WERI-Rb-1 (cell line): ENCODE measurements at regions not wholly inside any gene's neighbourhood (a gene's known extent, or its start where the extent isn't known, plus 50 kb on each side); places are given as distances from the start of the nearest gene placed in this dataset.
"Not testable (repeated sequence)": the region's sequence is repeated elsewhere in the genome, so short reads cannot be mapped to it uniquely, and the experiment has no call there.

Source experiments
- DNase-seq: peaks from one replicate; pipeline ENCODE4 v3.0.0-alpha.2; 2020
- H3K27ac ChIP-seq: fragments of 250-450 bp; sonication (Bioruptor Pico); 2 replicates; pipeline ENCODE4 v1.5.1; 2020; ENCODE audit warnings: mild to moderate bottlenecking, moderate library complexity
- H3K27me3 ChIP-seq: fragments of 250-450 bp; sonication (Bioruptor Pico); 2 replicates; pipeline ENCODE4 v1.5.1; 2021; ENCODE audit warnings: mild to moderate bottlenecking, low read depth, moderate library complexity; ENCODE audit not compliant: insufficient read depth, severe bottlenecking
- H3K36me3 ChIP-seq: fragments of 250-450 bp; sonication (Bioruptor Pico); 2 replicates; pipeline ENCODE4 v1.5.1; 2020; ENCODE audit warnings: mild to moderate bottlenecking, moderate library complexity
- H3K4me3 ChIP-seq: 2 replicates; pipeline ENCODE4 v1.5.1; 2011; ENCODE audit warnings: low read depth, mild to moderate bottlenecking, control low read depth, low read length
- H3K9me3 ChIP-seq: fragments of 250-450 bp; sonication (Bioruptor Pico); 2 replicates; pipeline ENCODE4 v1.5.1; 2021; ENCODE audit warnings: mild to moderate bottlenecking, moderate library complexity; ENCODE audit not compliant: severe bottlenecking
- CTCF ChIP-seq: IDR thresholded peaks from 2 replicates; pipeline ENCODE4 v1.5.1; 2011; ENCODE audit warnings: low read depth, mild to moderate bottlenecking, control low read depth, inconsistent platforms, low read length

- DNase-seq, result no peak
- Histone ChIP-seq H3K9me3 (no peaks in the 10 kb centered on the region), H3K27me3 (no peaks in the 10 kb centered on the region), H3K27ac (no peak overlapping the region), H3K4me3 (no peak overlapping the region), H3K36me3 (no peaks in the 10 kb centered on the region)
- TF ChIP-seq CTCF, result no peak
Observed at GRCh38 chr5:96483878-96484277, 50.8 kb upstream of the PCSK1 start.

- Histone ChIP-seq H3K27ac (no peak overlapping the region), H3K36me3 (no peaks in the 10 kb centered on the region), H3K4me3 (no peak overlapping the region), H3K9me3 (no peaks in the 10 kb centered on the region), H3K27me3 (no peaks in the 10 kb centered on the region)
- TF ChIP-seq CTCF, result no peak
- DNase-seq, result no peak
Observed at GRCh38 chr5:96487859-96488258, 54.8 kb upstream of the PCSK1 start.

DNA sequence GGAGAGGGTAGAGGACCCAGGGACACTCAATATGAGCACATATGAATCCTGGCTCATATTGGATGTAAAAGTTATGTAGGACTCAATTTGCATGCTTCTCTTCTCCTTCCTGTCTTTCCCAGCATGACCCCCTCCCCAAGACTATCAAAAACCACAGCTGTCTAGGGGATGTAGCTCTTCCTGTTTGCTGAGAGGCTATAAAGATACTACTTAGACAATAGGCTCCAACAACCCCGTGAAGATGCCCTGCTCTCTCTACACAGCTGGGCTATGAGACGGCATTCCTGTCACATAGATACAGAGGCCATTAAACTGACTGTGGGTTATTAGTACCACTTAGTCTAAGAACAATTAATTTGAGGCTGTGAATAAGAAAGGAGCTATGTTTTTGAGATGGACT lies 56.5 kb upstream of the PCSK1 start:
- Histone ChIP-seq H3K27me3 (no peaks in the 10 kb centered on the region), H3K27ac (no peak overlapping the region), H3K4me3 (no peak overlapping the region), H3K36me3 (no peaks in the 10 kb centered on the region), H3K9me3 (no peaks in the 10 kb centered on the region)
- no peak for TF ChIP-seq CTCF
- no peak for DNase-seq

DNA sequence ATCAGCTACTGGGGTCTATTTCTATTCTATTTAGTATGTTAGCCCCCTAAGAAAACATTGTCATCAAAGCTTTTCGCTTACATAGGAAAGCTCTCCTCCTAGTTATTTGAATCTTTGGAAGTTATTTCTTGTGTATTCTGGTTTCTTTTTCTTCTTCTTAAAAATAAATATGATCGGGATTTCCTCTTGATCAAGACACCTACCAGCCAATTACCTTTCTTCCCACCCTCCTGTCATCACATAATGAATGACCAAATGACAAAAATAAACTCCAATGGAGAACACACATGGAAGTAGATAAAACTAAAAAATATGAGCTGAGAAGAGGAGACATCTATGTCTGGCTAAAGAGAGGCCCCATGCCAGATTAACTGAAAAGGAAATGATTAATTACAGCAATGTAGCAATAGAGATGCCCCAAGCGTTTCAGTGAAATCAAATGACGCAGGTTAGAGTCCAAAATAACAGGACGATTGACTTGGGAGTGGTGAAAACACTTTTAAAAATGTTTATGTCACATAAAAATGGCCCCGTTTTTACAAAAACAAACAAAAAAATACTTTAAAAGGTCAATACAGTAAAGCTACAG lies 59.5 kb upstream of the PCSK1 start:
- Histone ChIP-seq H3K4me3 (no peak overlapping the region), H3K27me3 (no peaks in the 10 kb centered on the region), H3K36me3 (no peaks in the 10 kb centered on the region), H3K9me3 (no peaks in the 10 kb centered on the region), H3K27ac (no peak overlapping the region)
- DNase-seq, result no peak
- TF ChIP-seq CTCF, result no peak

- H3K9me3 ChIP-seq, result no peaks in the 10 kb centered on the region
- H3K27ac ChIP-seq, result no peak overlapping the region
- DNase-seq, result no peak
- H3K4me3 ChIP-seq, result no peak overlapping the region
- no peaks in the 10 kb centered on the region for H3K27me3 ChIP-seq
- no peaks in the 10 kb centered on the region for H3K36me3 ChIP-seq
- TF ChIP-seq CTCF, result no peak
Observed at GRCh38 chr5:96493219-96493790, 60.3 kb upstream of the PCSK1 start.

DNA sequence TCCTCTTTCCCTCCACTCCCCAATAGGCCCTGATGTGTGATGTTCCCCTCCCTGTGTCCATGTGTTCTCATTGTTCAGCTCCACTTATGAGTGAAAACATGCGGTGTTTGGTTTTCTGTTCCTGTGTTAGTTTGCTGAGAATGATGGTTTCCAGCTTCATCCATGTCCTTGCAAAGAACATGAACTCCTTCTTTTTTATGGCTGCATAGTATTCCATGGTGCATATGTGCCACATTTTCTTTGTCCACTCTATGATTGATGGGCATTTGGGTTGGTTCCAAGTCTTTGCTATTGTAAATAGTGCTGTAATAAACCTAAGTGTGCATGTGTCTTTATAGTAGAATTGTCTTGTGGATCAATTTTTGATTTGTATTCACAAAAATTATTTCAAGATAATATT lies 62.4 kb upstream of the PCSK1 start:
- DNase-seq, H3K27me3 ChIP-seq, H3K9me3 ChIP-seq, H3K4me3 ChIP-seq, H3K36me3 ChIP-seq, H3K27ac ChIP-seq: not testable (repeated sequence)

DNA sequence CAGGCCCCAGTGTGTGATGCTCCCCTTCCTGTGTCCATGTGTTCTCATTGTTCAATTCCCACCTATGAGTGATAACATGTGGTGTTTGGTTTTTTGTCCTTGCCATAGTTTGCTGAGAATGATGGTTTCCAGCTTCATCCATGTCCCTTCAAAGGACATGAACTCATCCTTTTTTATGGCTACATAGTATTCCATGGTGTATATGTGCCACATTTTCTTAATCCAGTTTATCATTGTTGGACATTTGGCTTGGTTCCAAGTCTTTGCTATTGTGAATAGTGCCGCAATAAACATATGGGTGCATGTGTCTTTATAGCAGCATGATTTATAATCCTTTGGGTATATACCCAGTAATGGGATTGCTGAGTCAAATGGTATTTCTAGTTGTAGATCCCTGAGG lies 64.0 kb upstream of the PCSK1 start:
- H3K4me3 ChIP-seq, H3K36me3 ChIP-seq, H3K9me3 ChIP-seq, DNase-seq, H3K27ac ChIP-seq, H3K27me3 ChIP-seq: not testable (repeated sequence)
